Endothelial cell of umbilical vein (primary cell): ENCODE measurements at regions not wholly inside any gene's neighbourhood (a gene's known extent, or its start where the extent isn't known, plus 50 kb on each side); places are given as distances from the start of the nearest gene placed in this dataset.

Experiments
- EZH2 ChIP-seq: IDR thresholded peaks from 2 replicates; pipeline ENCODE4 v1.6.1; 2012; ENCODE audit warnings: borderline replicate concordance, low read depth, mild to moderate bottlenecking, moderate library complexity, low read length, inconsistent platforms; ENCODE audit not compliant: severe bottlenecking
- POLR2A ChIP-seq: IDR thresholded peaks from 2 replicates; pipeline ENCODE4 v1.6.1; 2012; ENCODE audit warnings: low read depth, mild to moderate bottlenecking, control low read depth, low read length
- TF ChIP-seq, protein P1 (sequence below), 2 donors: IDR thresholded peaks; 1 replicate in 1 of 2; 2 replicates in 1 of 2; pipeline ENCODE4 v1.5.1; 2011; ENCODE audit warnings: low read length in 2 of 2, mild to moderate bottlenecking in 2 of 2, moderate library complexity in 2 of 2, control low read depth in 1 of 2, inconsistent platforms in 1 of 2, low read depth in 1 of 2; ENCODE audit not compliant: insufficient read depth in 1 of 2; ENCODE audit errors: extremely low read depth in 1 of 2
- TF ChIP-seq, protein P2 (sequence below): IDR thresholded peaks from 2 replicates; pipeline ENCODE4 v1.6.1; 2011; ENCODE audit not compliant: insufficient read depth, insufficient read length

DNA sequence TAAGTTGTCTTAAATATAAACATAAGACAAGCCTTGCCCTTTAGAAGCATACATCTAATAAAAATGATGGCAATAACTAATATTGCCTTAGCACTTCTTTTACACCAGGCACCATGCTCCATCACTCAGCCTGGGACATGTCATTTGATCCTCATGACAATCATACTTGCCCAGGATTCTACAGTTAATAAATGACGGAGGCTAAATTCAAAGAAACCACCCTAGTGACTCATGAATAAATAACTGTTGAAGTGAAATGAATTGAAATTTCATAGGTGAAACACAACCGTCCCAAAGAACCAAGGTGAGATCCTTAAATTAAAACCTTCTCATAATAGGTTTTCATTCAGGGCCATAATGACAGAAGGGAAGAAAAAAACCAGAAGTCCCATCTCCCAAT is 89.5 kb downstream of the GRIN2B start:
- TF ChIP-seq, protein P1, sequence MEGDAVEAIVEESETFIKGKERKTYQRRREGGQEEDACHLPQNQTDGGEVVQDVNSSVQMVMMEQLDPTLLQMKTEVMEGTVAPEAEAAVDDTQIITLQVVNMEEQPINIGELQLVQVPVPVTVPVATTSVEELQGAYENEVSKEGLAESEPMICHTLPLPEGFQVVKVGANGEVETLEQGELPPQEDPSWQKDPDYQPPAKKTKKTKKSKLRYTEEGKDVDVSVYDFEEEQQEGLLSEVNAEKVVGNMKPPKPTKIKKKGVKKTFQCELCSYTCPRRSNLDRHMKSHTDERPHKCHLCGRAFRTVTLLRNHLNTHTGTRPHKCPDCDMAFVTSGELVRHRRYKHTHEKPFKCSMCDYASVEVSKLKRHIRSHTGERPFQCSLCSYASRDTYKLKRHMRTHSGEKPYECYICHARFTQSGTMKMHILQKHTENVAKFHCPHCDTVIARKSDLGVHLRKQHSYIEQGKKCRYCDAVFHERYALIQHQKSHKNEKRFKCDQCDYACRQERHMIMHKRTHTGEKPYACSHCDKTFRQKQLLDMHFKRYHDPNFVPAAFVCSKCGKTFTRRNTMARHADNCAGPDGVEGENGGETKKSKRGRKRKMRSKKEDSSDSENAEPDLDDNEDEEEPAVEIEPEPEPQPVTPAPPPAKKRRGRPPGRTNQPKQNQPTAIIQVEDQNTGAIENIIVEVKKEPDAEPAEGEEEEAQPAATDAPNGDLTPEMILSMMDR (IDR thresholded peaks at IDR 0.05; ENCODE audit: extremely low read depth in 1 of 2, insufficient read depth in 1 of 2, low read depth in 1 of 2, low read length in 2 of 2), result no peak
- no peak for TF ChIP-seq POLR2A
- no peak for TF ChIP-seq EZH2
- TF ChIP-seq, protein P2, sequence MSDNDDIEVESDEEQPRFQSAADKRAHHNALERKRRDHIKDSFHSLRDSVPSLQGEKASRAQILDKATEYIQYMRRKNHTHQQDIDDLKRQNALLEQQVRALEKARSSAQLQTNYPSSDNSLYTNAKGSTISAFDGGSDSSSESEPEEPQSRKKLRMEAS, result no peak
